Fibroblast of lung (primary cell): ENCODE measurements at regions not wholly inside any gene's neighbourhood (a gene's known extent, or its start where the extent isn't known, plus 50 kb on each side); places are given as distances from the start of the nearest gene placed in this dataset.

ENCODE experiments used
- CTCF ChIP-seq, 2 donors: IDR thresholded peaks in 1 of 2; conservative IDR thresholded peaks in 1 of 2; 1 replicate in 1 of 2; 2 replicates in 1 of 2; pipeline ENCODE4 v1.5.1; 2011 to 2012; ENCODE audit warnings: low read length in 2 of 2, control low read depth in 1 of 2, inconsistent platforms in 1 of 2, low read depth in 1 of 2, mild to moderate bottlenecking in 1 of 2
- EZH2 ChIP-seq: IDR thresholded peaks from 2 replicates; pipeline ENCODE4 v1.5.1; 2012; ENCODE audit warnings: low read length, control low read depth, mild to moderate bottlenecking; ENCODE audit errors: missing control alignments

- no peak for TF ChIP-seq EZH2
- no peak for TF ChIP-seq CTCF (conservative IDR thresholded peaks at IDR 0.05 in 1 of 2, IDR thresholded peaks at IDR 0.05 in 1 of 2; ENCODE audit: low read depth in 1 of 2, low read length in 2 of 2)
Observed at GRCh38 chr11:98736833-98737232, 283.9 kb upstream of the CNTN5 start.
